Colonic mucosa (tissue), 4 donors: ENCODE measurements at regions not wholly inside any gene's neighbourhood (a gene's known extent, or its start where the extent isn't known, plus 50 kb on each side); places are given as distances from the start of the nearest gene placed in this dataset.

Experiments used
- DNase-seq: peaks from one replicate; pipeline ENCODE4 v3.0.0-alpha.2; 2020
- H3K27ac ChIP-seq: fragments of 200-600 bp; one replicate; pipeline ENCODE4 v1.8.0; 2021
- H3K27me3 ChIP-seq: fragments of 200-600 bp; one replicate; pipeline ENCODE4 v1.8.0; 2021
- H3K36me3 ChIP-seq: fragments of 200-600 bp; one replicate; pipeline ENCODE4 v1.8.0; 2021
- H3K4me1 ChIP-seq: fragments of 200-600 bp; one replicate; pipeline ENCODE4 v1.8.0; 2021; ENCODE audit warnings: mild to moderate bottlenecking
- H3K4me3 ChIP-seq: fragments of 200-600 bp; one replicate; pipeline ENCODE4 v1.8.0; 2021
- H3K9ac ChIP-seq, 2 donors: one replicate each; pipeline ENCODE4 v1.7.0; 2013; ENCODE audit warnings: control low read depth in 2 of 2, low read depth in 2 of 2, low read length in 2 of 2
- H3K9me3 ChIP-seq: fragments of 200-600 bp; one replicate; pipeline ENCODE4 v1.8.0; 2021
- intact Hi-C: fragments of 100-400 bp; cut with DNase I; formaldehyde crosslinking; loops from one replicate; pipeline ENCODE4 v1.14.1; 2022
- TF ChIP-seq, protein P1 (sequence below): fragments of 200-600 bp; IDR thresholded peaks from one replicate; pipeline ENCODE4 v1.8.0; 2022; ENCODE audit warnings: antibody characterized with exemption, mild to moderate bottlenecking
- donor health status: healthy.
- donor health status: DM: no; HTN: no; CAD: no.
- donor health status: DM: no; HTN: no; CAD: no.

GRCh38 chr3:132261506-132261905 lies 55.7 kb upstream of the ACP3 start:
- H3K27me3 ChIP-seq = no peaks in the 10 kb centered on the region
- DNase-seq = no peak
- no peaks in the 10 kb centered on the region for H3K4me1 ChIP-seq
- intact Hi-C loops = no loop called here
- no peak overlapping the region for H3K4me3 ChIP-seq
- H3K27ac ChIP-seq = no peak overlapping the region
- H3K36me3 ChIP-seq = no peaks in the 10 kb centered on the region
- H3K9ac ChIP-seq = no peak overlapping the region
- no peaks in the 10 kb centered on the region for H3K9me3 ChIP-seq
- TF ChIP-seq, protein P1, sequence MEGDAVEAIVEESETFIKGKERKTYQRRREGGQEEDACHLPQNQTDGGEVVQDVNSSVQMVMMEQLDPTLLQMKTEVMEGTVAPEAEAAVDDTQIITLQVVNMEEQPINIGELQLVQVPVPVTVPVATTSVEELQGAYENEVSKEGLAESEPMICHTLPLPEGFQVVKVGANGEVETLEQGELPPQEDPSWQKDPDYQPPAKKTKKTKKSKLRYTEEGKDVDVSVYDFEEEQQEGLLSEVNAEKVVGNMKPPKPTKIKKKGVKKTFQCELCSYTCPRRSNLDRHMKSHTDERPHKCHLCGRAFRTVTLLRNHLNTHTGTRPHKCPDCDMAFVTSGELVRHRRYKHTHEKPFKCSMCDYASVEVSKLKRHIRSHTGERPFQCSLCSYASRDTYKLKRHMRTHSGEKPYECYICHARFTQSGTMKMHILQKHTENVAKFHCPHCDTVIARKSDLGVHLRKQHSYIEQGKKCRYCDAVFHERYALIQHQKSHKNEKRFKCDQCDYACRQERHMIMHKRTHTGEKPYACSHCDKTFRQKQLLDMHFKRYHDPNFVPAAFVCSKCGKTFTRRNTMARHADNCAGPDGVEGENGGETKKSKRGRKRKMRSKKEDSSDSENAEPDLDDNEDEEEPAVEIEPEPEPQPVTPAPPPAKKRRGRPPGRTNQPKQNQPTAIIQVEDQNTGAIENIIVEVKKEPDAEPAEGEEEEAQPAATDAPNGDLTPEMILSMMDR = no peak

- Histone ChIP-seq H3K4me1 (no peaks in the 10 kb centered on the region), H3K9ac (no peak overlapping the region), H3K9me3 (no peaks in the 10 kb centered on the region), H3K27me3 (no peaks in the 10 kb centered on the region), H3K27ac (no peak overlapping the region), H3K36me3 (no peaks in the 10 kb centered on the region), H3K4me3 (no peak overlapping the region)
- intact Hi-C loops = no loop called here
- TF ChIP-seq, protein P1 = no peak
- no peak for DNase-seq
Observed at GRCh38 chr3:132262305-132262704, 54.9 kb upstream of the ACP3 start.

DNA sequence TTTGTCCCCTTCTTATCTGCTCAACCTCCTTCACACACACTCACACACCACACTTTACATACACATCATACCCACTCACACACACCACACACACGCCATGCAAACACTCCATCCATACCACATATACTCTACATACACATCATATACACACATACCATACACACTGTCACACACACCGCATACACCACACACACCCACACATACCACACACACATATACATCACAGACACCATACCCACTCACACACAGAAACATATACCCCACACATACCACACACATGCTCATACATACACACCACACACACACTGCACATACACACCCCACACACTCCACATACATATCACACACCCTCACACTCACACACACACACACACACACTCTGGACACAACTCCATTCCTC lies 54.3 kb upstream of the ACP3 start:
- no peak overlapping the region for H3K27ac ChIP-seq
- H3K27me3 ChIP-seq = no peaks in the 10 kb centered on the region
- TF ChIP-seq, protein P1 = no peak
- H3K4me3 ChIP-seq = no peak overlapping the region
- no peaks in the 10 kb centered on the region for H3K4me1 ChIP-seq
- no peaks in the 10 kb centered on the region for H3K36me3 ChIP-seq
- no peak overlapping the region for H3K9ac ChIP-seq
- no peak for DNase-seq
- intact Hi-C loops = no loop called here
- H3K9me3 ChIP-seq = no peaks in the 10 kb centered on the region

GRCh38 chr3:132265028-132265427 lies 52.2 kb upstream of the ACP3 start:
- Histone ChIP-seq H3K4me1 (no peaks in the 10 kb centered on the region), H3K27ac (no peak overlapping the region), H3K9ac (no peak overlapping the region), H3K4me3 (no peak overlapping the region), H3K36me3 (no peaks in the 10 kb centered on the region), H3K9me3 (no peaks in the 10 kb centered on the region), H3K27me3 (no peaks in the 10 kb centered on the region)
- DNase-seq = no peak
- TF ChIP-seq, protein P1 = no peak
- intact Hi-C loops = no loop called here

GRCh38 chr3:132265488-132265887 lies 51.7 kb upstream of the ACP3 start:
- intact Hi-C loops = no loop called here
- DNase-seq = no peak
- no peaks in the 10 kb centered on the region for H3K4me1 ChIP-seq

More at GRCh38 chr3:132265488-132265887, 51.7 kb upstream of the ACP3 start:
- Histone ChIP-seq H3K36me3 (no peaks in the 10 kb centered on the region), H3K27ac (no peak overlapping the region), H3K27me3 (no peaks in the 10 kb centered on the region), H3K4me3 (no peak overlapping the region), H3K9me3 (no peaks in the 10 kb centered on the region), H3K9ac (no peak overlapping the region)
- TF ChIP-seq, protein P1 = no peak
